Stomach (tissue), 8 donors: ENCODE measurements at regions not wholly inside any gene's neighbourhood (a gene's known extent, or its start where the extent isn't known, plus 50 kb on each side); places are given as distances from the start of the nearest gene placed in this dataset.

Experiments used
- DNase-seq, 2 donors: peaks; one replicate each; pipeline versions ENCODE4 v3.0.0 to v3.0.0-alpha.2; 2013 to 2019
- H3K27ac ChIP-seq, 5 donors: fragments of 200-600 bp in 4 of 5; sonication (generic) in 4 of 5; one replicate each; pipeline ENCODE4 v1.5.1; 2013 to 2019; ENCODE audit warnings: mild to moderate bottlenecking in 1 of 5, moderate library complexity in 1 of 5
- H3K27me3 ChIP-seq, 3 donors: fragments of 200-600 bp; sonication (generic); one replicate each; pipeline ENCODE4 v1.5.1; 2017 to 2019; ENCODE audit warnings: mixed run types in 1 of 3
- H3K36me3 ChIP-seq, 4 donors: fragments of 200-600 bp; sonication (generic); 1 replicate in 3 of 4; 2 replicates in 1 of 4; pipeline ENCODE4 v1.5.1; 2016 to 2019
- H3K4me1 ChIP-seq, 4 donors: fragments of 200-600 bp; sonication (generic); one replicate each; pipeline ENCODE4 v1.5.1; 2016 to 2019
- H3K4me3 ChIP-seq, 4 donors: fragments of 200-600 bp; sonication (generic) in 3 of 4; one replicate each; pipeline ENCODE4 v1.5.1; 2016 to 2019; ENCODE audit warnings: mild to moderate bottlenecking in 1 of 4
- H3K9me3 ChIP-seq, 4 donors: fragments of 200-600 bp; sonication (generic); one replicate each; pipeline ENCODE4 v1.5.1; 2016 to 2019
- CTCF ChIP-seq, 7 experiments: fragments of 450-650 bp in 4 of 7; fragments of 200-600 bp in 3 of 7; sonication (generic) in 3 of 7; IDR thresholded peaks; one replicate each; pipeline ENCODE4 v1.5.1; 2016 to 2019; ENCODE audit warnings: antibody characterized with exemption in 7 of 7, control low read depth in 2 of 7, mild to moderate bottlenecking in 1 of 7
- EP300 ChIP-seq: sonication (generic); formaldehyde crosslinking; IDR thresholded peaks from one replicate; pipeline ENCODE4 v1.6.1; 2017; ENCODE audit warnings: antibody characterized with exemption
- POLR2A ChIP-seq, 4 donors: fragments of 450-650 bp; IDR thresholded peaks; one replicate each; pipeline ENCODE4 v1.6.1; 2016; ENCODE audit warnings: antibody characterized with exemption in 4 of 4, control low read depth in 2 of 4, mild to moderate bottlenecking in 1 of 4, moderate library complexity in 1 of 4
- POLR2AphosphoS5 ChIP-seq, 3 donors: sonication (generic); formaldehyde crosslinking; IDR thresholded peaks; one replicate each; pipeline ENCODE4 v1.6.1; 2016; ENCODE audit warnings: antibody characterized with exemption in 3 of 3
- WGBS, 5 donors: extraction: QIAGEN DNeasy Blood & Tissue Kit in 3 of 5; methylation state at CpG; one replicate each; pipeline versions ENCODE4 v1.1.5 to v1.1.7; 2013 to 2018; 5-methylcytosine and 5-hydroxymethylcytosine counted together
- intact Hi-C: fragments of 100-400 bp; cut with DNase I; formaldehyde crosslinking; loops from one replicate; pipeline ENCODE4 v1.15.1; 2023; ENCODE audit warnings: low total_unique reads
- donor health status: healthy with polysubstance abuse.
- donor health status: Bipolar disorder and iron deficiency.
- donor health status: healthy.

- Histone ChIP-seq H3K36me3 (no peaks in the 10 kb centered on the region), H3K4me1 (no peaks in the 10 kb centered on the region), H3K9me3 (no peaks in the 10 kb centered on the region), H3K4me3 (no peak overlapping the region), H3K27ac (no peak overlapping the region), H3K27me3 (no peaks in the 10 kb centered on the region)
- TF ChIP-seq POLR2A (IDR thresholded peaks at IDR 0.05) = no peak
- TF ChIP-seq CTCF (IDR thresholded peaks at IDR 0.05) = no peak
- no peak for TF ChIP-seq POLR2AphosphoS5 (IDR thresholded peaks at IDR 0.05)
- TF ChIP-seq EP300 = no peak
- intact Hi-C loops = no loop called here
- DNase-seq = peak in 1 of 2 donors; percentile 72
These were observed 229.5 kb upstream of the NMUR2 start for GRCh38 chr5:152634586-152634985.

GRCh38 chr5:152638996-152639552 lies 234.0 kb upstream of the NMUR2 start:
- TF ChIP-seq CTCF (IDR thresholded peaks at IDR 0.05) (no peak), POLR2A (IDR thresholded peaks at IDR 0.05) (no peak), EP300 (no peak), POLR2AphosphoS5 (IDR thresholded peaks at IDR 0.05) (no peak)
- Histone ChIP-seq H3K4me3 (no peak overlapping the region), H3K27me3 (no peaks in the 10 kb centered on the region), H3K4me1 (no peaks in the 10 kb centered on the region), H3K9me3 (no peaks in the 10 kb centered on the region), H3K36me3 (no peaks in the 10 kb centered on the region), H3K27ac (no peak overlapping the region)
- no peak for DNase-seq
- intact Hi-C loops = no loop called here
- 52 to 74% (median 68%) methylated on average over 2 of the region's 2 CpGs for WGBS, 5 donors

GRCh38 chr5:152641970-152642805 lies 237.1 kb upstream of the NMUR2 start:
- no peak for DNase-seq
- Histone ChIP-seq H3K9me3 (no peaks in the 10 kb centered on the region), H3K27me3 (no peaks in the 10 kb centered on the region), H3K27ac (no peak overlapping the region), H3K4me3 (no peak overlapping the region), H3K36me3 (no peaks in the 10 kb centered on the region), H3K4me1 (no peaks in the 10 kb centered on the region)
- TF ChIP-seq CTCF (IDR thresholded peaks at IDR 0.05) (no peak), POLR2AphosphoS5 (IDR thresholded peaks at IDR 0.05) (no peak), POLR2A (IDR thresholded peaks at IDR 0.05) (no peak), EP300 (no peak)
- intact Hi-C loops = no loop called here
- 75 to 83% (median 80%) methylated on average over 10 of the region's 10 CpGs for WGBS, 5 donors

GRCh38 chr5:152642880-152643279 lies 237.8 kb upstream of the NMUR2 start:
- Histone ChIP-seq H3K4me1 (no peaks in the 10 kb centered on the region), H3K27ac (no peak overlapping the region), H3K4me3 (no peak overlapping the region), H3K9me3 (no peaks in the 10 kb centered on the region), H3K36me3 (no peaks in the 10 kb centered on the region), H3K27me3 (no peaks in the 10 kb centered on the region)
- WGBS, 5 donors = 56 to 80% (median 64%) methylated on average over 1 of the region's 1 CpG
- intact Hi-C loops = no loop called here
- TF ChIP-seq CTCF (IDR thresholded peaks at IDR 0.05) (no peak), POLR2AphosphoS5 (IDR thresholded peaks at IDR 0.05) (no peak), EP300 (no peak), POLR2A (IDR thresholded peaks at IDR 0.05) (no peak)
- no peak for DNase-seq
